Caco-2 (cell line): ENCODE measurements at regions not wholly inside any gene's neighbourhood (a gene's known extent, or its start where the extent isn't known, plus 50 kb on each side); places are given as distances from the start of the nearest gene placed in this dataset.

Experiments used
- BruUV-seq: library from RNA; stranded (reverse); fragments of 400-500 nt; replicated peaks from 2 replicates; lab custom pipeline; 2021; lab: Mats Ljungman, UMichigan
- CTCF ChIA-PET: fragments of 300-600 bp; sonication (Branson Sonifier 250); formaldehyde crosslinking; loops from one replicate; lab custom pipeline; 2022; ENCODE audit warnings: antibody characterized with exemption; lab: Charles Lee
- POLR2A ChIA-PET: fragments of 300-600 bp; sonication (Branson Sonifier 250); formaldehyde crosslinking; loops from one replicate; lab custom pipeline; 2022; ENCODE audit warnings: antibody characterized with exemption; lab: Charles Lee
- DNase-seq, 2 experiments: peaks; one replicate each; pipeline versions ENCODE4 v3.0.0 to v3.0.0-alpha.2; 2020 to 2022
- H3K27me3 ChIP-seq: replicated peaks from 2 replicates; pipeline ENCODE4 v1.6.0; 2011; ENCODE audit warnings: low read length; ENCODE audit not compliant: control insufficient read depth, insufficient read depth
- H3K36me3 ChIP-seq: 2 replicates; pipeline ENCODE4 v1.5.1; 2011; ENCODE audit warnings: low read length; ENCODE audit not compliant: control insufficient read depth, insufficient read depth
- H3K4me1 ChIP-seq: fragments of 250-450 bp; sonication (Bioruptor Pico); 2 replicates; pipeline ENCODE4 v1.5.1; 2020; ENCODE audit warnings: mild to moderate bottlenecking
- H3K4me3 ChIP-seq: 2 replicates; pipeline ENCODE4 v1.5.1; 2011; ENCODE audit warnings: low read depth, mild to moderate bottlenecking, control low read depth, low read length
- H3K9me3 ChIP-seq: fragments of 250-450 bp; sonication (Bioruptor Pico); 2 replicates; pipeline ENCODE4 v1.5.1; 2020; ENCODE audit warnings: mild to moderate bottlenecking, moderate library complexity
- H3K27ac Mint-ChIP-seq: one replicate; pipeline ENCODE4 v1.8.0; 2022; ENCODE audit warnings: mixed read lengths; ENCODE audit not compliant: unreplicated experiment
- H3K27me3 Mint-ChIP-seq: one replicate; pipeline ENCODE4 v1.8.0; 2022; ENCODE audit warnings: mixed read lengths; ENCODE audit not compliant: insufficient read depth, unreplicated experiment
- H3K36me3 Mint-ChIP-seq: one replicate; pipeline ENCODE4 v1.8.0; 2022; ENCODE audit warnings: mild to moderate bottlenecking, mixed read lengths; ENCODE audit not compliant: insufficient read depth, unreplicated experiment
- H3K4me1 Mint-ChIP-seq: one replicate; pipeline ENCODE4 v1.8.0; 2022; ENCODE audit warnings: low read depth, mixed read lengths; ENCODE audit not compliant: unreplicated experiment
- H3K4me3 Mint-ChIP-seq: one replicate; pipeline ENCODE4 v1.8.0; 2022; ENCODE audit warnings: mild to moderate bottlenecking, moderate library complexity, mixed read lengths; ENCODE audit not compliant: unreplicated experiment
- H3K9me3 Mint-ChIP-seq: one replicate; pipeline ENCODE4 v1.8.0; 2022; ENCODE audit warnings: mixed read lengths; ENCODE audit not compliant: unreplicated experiment
- CTCF ChIP-seq, 2 experiments: fragments of 200-600 bp in 1 of 2; IDR thresholded peaks; 1 replicate in 1 of 2; 2 replicates in 1 of 2; pipeline versions ENCODE4 v1.5.1 to v1.8.0; 2011 to 2022; ENCODE audit warnings: antibody characterized with exemption in 1 of 2, control low read depth in 1 of 2, inconsistent platforms in 1 of 2, low read depth in 1 of 2, low read length in 1 of 2, mild to moderate bottlenecking in 1 of 2, moderate library complexity in 1 of 2; ENCODE audit not compliant: insufficient read depth in 1 of 2, severe bottlenecking in 1 of 2, unreplicated experiment in 1 of 2
- intact Hi-C: fragments of 100-400 bp; cut with micrococcal nuclease; formaldehyde crosslinking; loops from one replicate; pipeline ENCODE4 v1.10.0; 2022; ENCODE audit not compliant: unreplicated experiment

- H3K27ac Mint-ChIP-seq, result no peak overlapping the region
- ChIA-PET POLR2A (no interaction called here), CTCF (no interaction called here)
- no peaks in the 10 kb centered on the region for H3K9me3 Mint-ChIP-seq
- no peak for TF ChIP-seq CTCF (IDR thresholded peaks at IDR 0.05; ENCODE audit: insufficient read depth in 1 of 2, low read depth in 1 of 2, low read length in 1 of 2, severe bottlenecking in 1 of 2, unreplicated experiment in 1 of 2)
- no peaks in the 10 kb centered on the region for H3K4me1 ChIP-seq
- DNase-seq, result peak; percentile 21 to 30
- intact Hi-C loops, result no loop called here
- no peaks in the 10 kb centered on the region for H3K27me3 ChIP-seq
- peaks cover 6% of the 10 kb centered on the region for H3K4me1 Mint-ChIP-seq
- H3K27me3 Mint-ChIP-seq, result no peaks in the 10 kb centered on the region
- H3K4me3 Mint-ChIP-seq, result no peak overlapping the region
- no peak overlapping the region for H3K4me3 ChIP-seq
- no peaks in the 10 kb centered on the region for H3K36me3 ChIP-seq
- no TSS peak for BruUV-seq
- H3K9me3 ChIP-seq, result no peaks in the 10 kb centered on the region
- no peaks in the 10 kb centered on the region for H3K36me3 Mint-ChIP-seq
These were observed 181.2 kb downstream of the MACROH2A1 start for GRCh38 chr5:135217669-135218485.

DNA sequence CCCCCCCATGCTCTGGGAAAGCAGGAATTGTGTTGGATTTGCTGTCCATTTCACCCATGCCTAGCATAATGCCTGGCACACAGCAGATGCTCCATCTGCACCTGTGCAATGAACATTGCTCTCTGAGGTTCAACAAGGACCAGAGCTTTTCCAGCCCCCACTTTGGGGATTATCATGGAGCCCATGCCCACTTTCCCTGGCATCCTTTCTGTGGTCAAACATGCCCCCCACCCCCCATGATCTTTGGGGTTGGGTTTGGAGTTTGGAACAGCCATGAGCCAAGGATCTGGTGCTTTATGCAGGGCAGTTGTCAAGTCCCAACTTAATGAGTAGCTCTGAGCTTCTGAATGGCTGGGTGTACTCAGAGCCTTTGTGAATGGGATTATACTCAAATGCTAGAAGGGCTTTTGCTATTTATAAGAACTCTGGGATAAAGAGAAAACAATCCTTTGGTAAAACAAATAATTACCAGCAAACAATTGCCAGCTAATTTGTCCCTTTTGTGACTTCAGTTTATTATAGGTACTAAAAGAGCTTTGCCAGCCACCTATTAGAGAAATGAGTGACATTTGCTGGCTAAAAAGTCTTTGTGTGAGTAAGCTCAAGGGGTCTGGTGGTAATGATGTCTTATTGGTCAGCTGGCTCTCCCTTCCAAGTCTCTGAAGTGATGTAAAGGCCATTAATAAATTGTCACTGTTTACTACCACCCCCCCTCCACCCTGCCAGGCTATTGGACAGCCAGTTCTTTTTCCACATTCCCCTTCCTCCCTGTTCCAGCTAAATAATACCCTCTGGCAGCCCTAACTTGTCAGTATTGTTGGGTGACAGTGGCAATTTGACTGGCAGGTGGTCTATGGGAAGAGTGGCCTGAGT, 182.3 kb downstream of the MACROH2A1 start:
- Mint-ChIP-seq H3K27ac (no peak overlapping the region), H3K27me3 (no peaks in the 10 kb centered on the region), H3K4me1 (peaks cover 6% of the 10 kb centered on the region), H3K36me3 (no peaks in the 10 kb centered on the region), H3K4me3 (no peak overlapping the region), H3K9me3 (no peaks in the 10 kb centered on the region)
- POLR2A ChIA-PET, result no interaction called here
- H3K4me1 ChIP-seq, result no peaks in the 10 kb centered on the region
- intact Hi-C loops, result no loop called here
- no TSS peak for BruUV-seq
- H3K9me3 ChIP-seq, result no peaks in the 10 kb centered on the region
- DNase-seq, result no peak
- H3K27me3 ChIP-seq, result no peaks in the 10 kb centered on the region
- no peaks in the 10 kb centered on the region for H3K36me3 ChIP-seq
- no peak for TF ChIP-seq CTCF (IDR thresholded peaks at IDR 0.05; ENCODE audit: insufficient read depth in 1 of 2, low read depth in 1 of 2, low read length in 1 of 2, severe bottlenecking in 1 of 2, unreplicated experiment in 1 of 2)
- H3K4me3 ChIP-seq, result no peak overlapping the region
- CTCF ChIA-PET, result no interaction called here

- Mint-ChIP-seq H3K27ac (no peak overlapping the region), H3K4me1 (peaks cover 6% of the 10 kb centered on the region), H3K9me3 (no peaks in the 10 kb centered on the region), H3K4me3 (no peak overlapping the region), H3K27me3 (no peaks in the 10 kb centered on the region), H3K36me3 (no peaks in the 10 kb centered on the region)
- DNase-seq, result peak in 1 of 2 experiments; percentile 26
- Histone ChIP-seq H3K27me3 (no peaks in the 10 kb centered on the region), H3K4me1 (no peaks in the 10 kb centered on the region), H3K9me3 (no peaks in the 10 kb centered on the region), H3K4me3 (no peak overlapping the region), H3K36me3 (no peaks in the 10 kb centered on the region)
- intact Hi-C loops, result no loop called here
- no peak for TF ChIP-seq CTCF (IDR thresholded peaks at IDR 0.05; ENCODE audit: insufficient read depth in 1 of 2, low read depth in 1 of 2, low read length in 1 of 2, severe bottlenecking in 1 of 2, unreplicated experiment in 1 of 2)
- BruUV-seq, result no TSS peak
- POLR2A ChIA-PET, result no interaction called here
- CTCF ChIA-PET, result no interaction called here
These were observed 181.8 kb upstream of the PITX1 start for GRCh38 chr5:135215617-135216470.
